Vagina (tissue), 2 donors: ENCODE measurements at regions not wholly inside any gene's neighbourhood (a gene's known extent, or its start where the extent isn't known, plus 50 kb on each side); places are given as distances from the start of the nearest gene placed in this dataset.

Experiments
- DNase-seq, 2 donors: peaks; one replicate each; pipeline ENCODE4 v3.0.0-alpha.2; 2017; ENCODE audit errors: extremely low spot score in 2 of 2
- H3K27ac ChIP-seq: fragments of 200-600 bp; sonication (generic); one replicate; pipeline ENCODE4 v1.5.1; 2019
- H3K27me3 ChIP-seq: fragments of 200-600 bp; sonication (generic); one replicate; pipeline ENCODE4 v1.5.1; 2019
- H3K36me3 ChIP-seq, 2 donors: fragments of 200-600 bp; sonication (generic); one replicate each; pipeline ENCODE4 v1.5.1; 2017 to 2019
- H3K4me1 ChIP-seq: fragments of 200-600 bp; sonication (generic); one replicate; pipeline ENCODE4 v1.5.1; 2019
- H3K4me3 ChIP-seq, 2 donors: fragments of 200-600 bp; sonication (generic); 1 replicate in 1 of 2; 2 replicates in 1 of 2; pipeline ENCODE4 v1.5.1; 2016 to 2019
- H3K9me3 ChIP-seq: fragments of 200-600 bp; sonication (generic); one replicate; pipeline ENCODE4 v1.5.1; 2019
- POLR2A ChIP-seq, 2 donors: fragments of 450-650 bp; IDR thresholded peaks; one replicate each; pipeline ENCODE4 v1.6.1; 2017; ENCODE audit warnings: antibody characterized with exemption in 2 of 2, mild to moderate bottlenecking in 2 of 2, moderate library complexity in 2 of 2
- POLR2AphosphoS5 ChIP-seq, 2 donors: sonication (generic); formaldehyde crosslinking; IDR thresholded peaks; one replicate each; pipeline ENCODE4 v1.9.0; 2017; ENCODE audit warnings: antibody characterized with exemption in 2 of 2, mild to moderate bottlenecking in 2 of 2, low read depth in 1 of 2; ENCODE audit not compliant: insufficient read depth in 1 of 2
- intact Hi-C: fragments of 100-400 bp; cut with DNase I; formaldehyde crosslinking; loops from one replicate; pipeline ENCODE4 v1.15.1; 2023
- TF ChIP-seq, protein P1 (sequence below), 3 experiments: fragments of 450-650 bp in 2 of 3; fragments of 200-600 bp in 1 of 3; sonication (generic) in 1 of 3; IDR thresholded peaks; one replicate each; pipeline ENCODE4 v1.5.1; 2017 to 2019; ENCODE audit warnings: antibody characterized with exemption in 3 of 3, mild to moderate bottlenecking in 2 of 3, moderate library complexity in 2 of 3

DNA sequence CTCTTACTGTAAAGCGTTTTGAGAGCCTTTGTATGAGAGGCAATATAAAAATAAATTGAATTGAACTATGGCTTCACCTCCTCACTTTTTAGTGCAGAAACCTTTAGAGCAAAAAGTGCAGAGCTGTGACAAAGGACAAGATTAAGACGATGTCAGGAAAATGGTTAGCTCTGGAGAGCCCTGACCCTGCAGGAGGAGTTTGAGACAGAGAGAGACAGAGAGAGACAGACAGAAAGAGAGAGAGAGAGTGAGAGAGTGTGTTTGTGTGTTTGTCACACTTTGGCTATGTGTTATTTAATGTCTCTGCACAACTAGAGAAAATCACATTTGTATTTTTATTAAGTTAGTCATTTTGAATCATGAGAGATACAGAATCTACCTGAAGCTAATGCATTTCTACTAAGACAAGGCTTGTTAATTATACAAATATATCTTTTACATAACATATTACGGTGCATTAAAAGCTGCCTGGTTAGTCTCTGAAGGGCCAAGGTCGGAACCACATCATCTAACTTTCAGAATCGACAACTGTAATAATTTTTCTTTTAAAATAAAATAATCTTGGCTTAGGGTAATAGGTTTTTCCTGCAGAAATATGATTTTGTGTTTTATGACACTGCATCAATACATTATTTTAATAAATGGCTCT is 423.5 kb upstream of the ZEB2 start:
- H3K4me1 ChIP-seq: peaks cover 2% of the 10 kb centered on the region
- no peaks in the 10 kb centered on the region for H3K36me3 ChIP-seq
- TF ChIP-seq POLR2AphosphoS5 (IDR thresholded peaks at IDR 0.05; ENCODE audit: insufficient read depth in 1 of 2, low read depth in 1 of 2) (no peak), POLR2A (IDR thresholded peaks at IDR 0.05) (no peak)
- TF ChIP-seq, protein P1, sequence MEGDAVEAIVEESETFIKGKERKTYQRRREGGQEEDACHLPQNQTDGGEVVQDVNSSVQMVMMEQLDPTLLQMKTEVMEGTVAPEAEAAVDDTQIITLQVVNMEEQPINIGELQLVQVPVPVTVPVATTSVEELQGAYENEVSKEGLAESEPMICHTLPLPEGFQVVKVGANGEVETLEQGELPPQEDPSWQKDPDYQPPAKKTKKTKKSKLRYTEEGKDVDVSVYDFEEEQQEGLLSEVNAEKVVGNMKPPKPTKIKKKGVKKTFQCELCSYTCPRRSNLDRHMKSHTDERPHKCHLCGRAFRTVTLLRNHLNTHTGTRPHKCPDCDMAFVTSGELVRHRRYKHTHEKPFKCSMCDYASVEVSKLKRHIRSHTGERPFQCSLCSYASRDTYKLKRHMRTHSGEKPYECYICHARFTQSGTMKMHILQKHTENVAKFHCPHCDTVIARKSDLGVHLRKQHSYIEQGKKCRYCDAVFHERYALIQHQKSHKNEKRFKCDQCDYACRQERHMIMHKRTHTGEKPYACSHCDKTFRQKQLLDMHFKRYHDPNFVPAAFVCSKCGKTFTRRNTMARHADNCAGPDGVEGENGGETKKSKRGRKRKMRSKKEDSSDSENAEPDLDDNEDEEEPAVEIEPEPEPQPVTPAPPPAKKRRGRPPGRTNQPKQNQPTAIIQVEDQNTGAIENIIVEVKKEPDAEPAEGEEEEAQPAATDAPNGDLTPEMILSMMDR (IDR thresholded peaks at IDR 0.05): no peak
- no peaks in the 10 kb centered on the region for H3K9me3 ChIP-seq
- no peaks in the 10 kb centered on the region for H3K27me3 ChIP-seq
- H3K27ac ChIP-seq: no peak overlapping the region
- no peak overlapping the region for H3K4me3 ChIP-seq
- no peak for DNase-seq
- intact Hi-C loops: no loop called here

DNA sequence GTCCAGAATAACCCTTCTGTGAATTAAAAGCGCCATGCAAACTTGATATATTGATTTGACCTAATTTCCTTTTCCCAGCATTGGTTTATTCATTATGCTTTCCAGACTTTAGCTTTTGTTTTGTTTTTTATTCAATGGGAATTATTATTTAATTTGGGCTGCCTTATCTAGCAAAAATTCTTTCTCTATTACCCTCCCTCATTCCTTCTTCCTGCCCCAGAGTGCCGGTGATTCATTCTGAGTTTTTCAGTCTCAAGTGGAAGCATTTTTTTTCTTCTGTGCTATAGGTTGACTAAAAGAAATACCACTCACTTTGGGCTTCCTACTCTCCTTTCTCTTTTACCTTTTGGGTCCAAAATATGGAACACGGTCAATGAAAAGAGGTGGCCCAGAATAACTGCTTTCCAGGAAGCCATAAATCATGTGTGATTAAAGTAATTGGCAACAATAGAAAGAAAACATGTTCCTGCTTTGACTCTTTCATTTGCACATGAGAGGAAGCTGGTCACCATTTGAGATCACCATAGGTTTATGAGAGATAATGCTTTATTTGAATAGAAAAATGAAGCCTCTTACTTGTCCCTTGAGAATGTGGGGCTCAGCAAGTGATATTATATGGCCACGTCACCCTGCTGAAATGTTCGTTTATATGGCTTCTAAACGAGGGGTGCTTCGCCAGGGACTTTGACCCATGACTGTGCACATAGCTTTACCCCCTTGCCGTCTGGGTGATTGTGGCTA is 422.8 kb upstream of the ZEB2 start:
- TF ChIP-seq POLR2A (IDR thresholded peaks at IDR 0.05): no peak
- TF ChIP-seq, protein P1 (IDR thresholded peaks at IDR 0.05): no peak
- no peak for TF ChIP-seq POLR2AphosphoS5 (IDR thresholded peaks at IDR 0.05; ENCODE audit: insufficient read depth in 1 of 2, low read depth in 1 of 2)
- intact Hi-C loops: no loop called here
- no peaks in the 10 kb centered on the region for H3K27me3 ChIP-seq
- no peaks in the 10 kb centered on the region for H3K36me3 ChIP-seq
- no peaks in the 10 kb centered on the region for H3K9me3 ChIP-seq
- H3K4me1 ChIP-seq: peaks cover 5% of the 10 kb centered on the region
- DNase-seq: no peak
- H3K27ac ChIP-seq: no peak overlapping the region
- no peak overlapping the region for H3K4me3 ChIP-seq

DNA sequence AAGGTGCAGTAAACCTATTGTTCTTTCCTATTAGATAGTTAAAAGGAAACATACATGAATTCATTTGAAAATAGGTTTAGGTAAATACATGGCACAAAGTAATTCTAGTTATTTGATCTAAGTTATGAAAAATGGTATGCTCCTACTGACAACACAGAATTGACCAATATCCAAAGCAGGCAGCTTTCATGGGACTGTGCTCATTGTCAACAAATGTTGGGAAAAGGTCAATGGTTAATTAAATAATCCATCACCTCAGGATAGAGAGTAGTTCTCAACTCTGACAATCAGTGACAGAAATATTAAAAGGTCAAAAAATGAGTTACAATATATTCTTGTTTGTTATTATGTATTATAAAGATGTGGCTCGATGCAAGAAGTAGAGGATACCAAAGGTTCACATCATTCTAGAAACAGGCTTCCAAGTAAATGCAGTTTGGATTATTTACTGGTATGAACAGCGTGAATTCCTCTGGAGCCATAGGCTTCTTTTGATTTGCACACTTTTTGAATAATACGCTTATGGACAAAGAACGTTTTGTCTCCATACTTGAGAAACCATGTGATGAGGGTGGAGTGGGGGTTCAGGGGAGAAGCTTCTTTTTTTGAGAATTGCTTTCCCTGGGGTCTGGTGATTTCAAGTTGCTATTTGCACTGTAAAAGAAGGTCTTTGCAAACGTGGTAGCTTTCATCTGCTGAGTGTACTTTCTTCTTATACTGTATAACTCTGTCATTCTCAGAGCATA is 422.0 kb upstream of the ZEB2 start:
- H3K36me3 ChIP-seq: no peaks in the 10 kb centered on the region
- no peaks in the 10 kb centered on the region for H3K27me3 ChIP-seq
- intact Hi-C loops: no loop called here
- no peak for DNase-seq
- H3K9me3 ChIP-seq: no peaks in the 10 kb centered on the region
- TF ChIP-seq, protein P1 (IDR thresholded peaks at IDR 0.05): no peak
- TF ChIP-seq POLR2AphosphoS5 (IDR thresholded peaks at IDR 0.05; ENCODE audit: insufficient read depth in 1 of 2, low read depth in 1 of 2) (no peak), POLR2A (IDR thresholded peaks at IDR 0.05) (no peak)
- H3K27ac ChIP-seq: no peak overlapping the region
- H3K4me1 ChIP-seq: peaks cover 6% of the 10 kb centered on the region
- no peak overlapping the region for H3K4me3 ChIP-seq

DNA sequence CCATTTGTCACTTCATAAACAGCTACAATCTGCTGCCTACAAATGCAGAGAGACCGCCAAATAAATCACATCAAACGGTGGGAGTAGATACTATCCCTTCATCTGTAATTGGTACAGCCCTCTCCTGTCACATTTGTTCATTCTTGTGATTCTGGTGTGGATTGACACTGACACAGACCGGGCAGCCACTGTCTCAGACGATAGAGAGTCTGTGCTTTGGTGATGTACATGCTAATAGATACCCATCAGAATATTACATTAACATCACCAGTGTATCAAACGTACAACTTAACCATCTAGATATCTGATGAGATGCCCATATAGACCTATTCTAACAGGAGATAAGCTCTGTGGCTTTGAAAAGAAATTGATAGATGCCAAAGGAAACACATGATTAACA is 419.7 kb upstream of the ZEB2 start:
- H3K9me3 ChIP-seq: no peaks in the 10 kb centered on the region
- intact Hi-C loops: loop anchor here (5.0 kb wide), 1 partner anchor 422 kb away; no protein-coding TSS in a partner anchor
- no peaks in the 10 kb centered on the region for H3K27me3 ChIP-seq
- peaks cover 16% of the 10 kb centered on the region for H3K4me1 ChIP-seq
- no peak for DNase-seq
- no peak overlapping the region for H3K27ac ChIP-seq
- no peaks in the 10 kb centered on the region for H3K36me3 ChIP-seq
- TF ChIP-seq POLR2A (IDR thresholded peaks at IDR 0.05): no peak
- no peak for TF ChIP-seq POLR2AphosphoS5 (IDR thresholded peaks at IDR 0.05; ENCODE audit: insufficient read depth in 1 of 2, low read depth in 1 of 2)
- TF ChIP-seq, protein P1 (IDR thresholded peaks at IDR 0.05): no peak
- H3K4me3 ChIP-seq: no peak overlapping the region
